Activated B cell treated with CpG ODN at 0.5 μM for 24 hours (primary cell): ENCODE measurements at regions not wholly inside any gene's neighbourhood (a gene's known extent, or its start where the extent isn't known, plus 50 kb on each side); places are given as distances from the start of the nearest gene placed in this dataset.
A peak's percentile ranks its signal among the peaks of the same experiment; 100 is the strongest.

ENCODE experiments used
- ATAC-seq: fragments of 200-7000 bp; cut with Tn5 transposase; one replicate; pipeline ENCODE4 v1.10.0; 2021; ENCODE audit warnings: low read depth, mild to moderate bottlenecking, moderate library complexity
- CTCF ChIA-PET: fragments of 350-600 bp; sonication (Branson Sonifier 250); formaldehyde crosslinking; loops from one replicate; lab custom pipeline; 2021; ENCODE audit warnings: antibody characterized with exemption; lab: Charles Lee
- POLR2A ChIA-PET: fragments of 350-600 bp; sonication (Branson Sonifier 250); formaldehyde crosslinking; loops from one replicate; lab custom pipeline; 2021; ENCODE audit warnings: antibody characterized with exemption; lab: Charles Lee
- DNase-seq: peaks from one replicate; pipeline ENCODE4 v3.0.0; 2022
- H3K27ac Mint-ChIP-seq: one replicate; pipeline ENCODE4 v1.8.0; 2020; ENCODE audit warnings: mixed read lengths
- H3K27me3 Mint-ChIP-seq: one replicate; pipeline ENCODE4 v1.8.0; 2021; ENCODE audit warnings: mixed read lengths
- H3K36me3 Mint-ChIP-seq: one replicate; pipeline ENCODE4 v1.8.0; 2021; ENCODE audit warnings: low read depth, mixed read lengths
- H3K4me1 Mint-ChIP-seq: one replicate; pipeline ENCODE4 v1.8.0; 2021; ENCODE audit warnings: mixed read lengths
- H3K4me3 Mint-ChIP-seq: one replicate; pipeline ENCODE4 v1.8.0; 2020; ENCODE audit warnings: mild to moderate bottlenecking, mixed read lengths
- H3K9me3 Mint-ChIP-seq: one replicate; pipeline ENCODE4 v1.8.0; 2020; ENCODE audit warnings: mixed read lengths
- intact Hi-C: fragments of 100-400 bp; cut with micrococcal nuclease; formaldehyde crosslinking; loops from one replicate; pipeline ENCODE4 v1.15.1; 2024
- TF ChIP-seq, protein P1 (sequence below): fragments of 200-600 bp; IDR thresholded peaks from one replicate; pipeline ENCODE4 v1.8.0; 2022; ENCODE audit warnings: antibody characterized with exemption, mild to moderate bottlenecking

DNA sequence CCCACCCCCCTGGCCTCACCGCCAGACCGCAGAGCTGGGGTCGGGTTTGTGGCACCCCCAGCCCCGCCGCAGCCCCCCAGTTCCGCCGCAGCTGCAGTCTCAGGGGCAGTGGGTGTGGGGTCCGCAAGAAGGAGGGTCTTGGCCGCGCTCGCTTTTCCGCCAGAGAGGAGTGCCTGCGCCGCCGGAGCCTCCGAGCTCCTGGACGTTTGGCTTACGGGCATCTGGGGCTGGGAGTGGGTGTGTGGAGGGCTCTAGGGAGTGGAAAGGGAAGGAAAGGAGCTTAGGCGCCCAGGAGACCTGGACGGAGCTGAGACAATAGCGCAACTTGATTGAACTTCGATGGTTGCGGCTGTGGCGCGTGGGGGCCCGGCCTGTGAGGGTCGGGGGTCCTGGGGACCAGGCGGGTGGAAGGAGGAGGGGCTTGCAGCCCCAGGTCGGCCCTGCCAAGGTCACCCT, 88.8 kb upstream of the IPO9 start:
- peak; percentile 26 for DNase-seq
- H3K4me3 Mint-ChIP-seq = peak overlapping the region; percentile 93
- TF ChIP-seq, protein P1, sequence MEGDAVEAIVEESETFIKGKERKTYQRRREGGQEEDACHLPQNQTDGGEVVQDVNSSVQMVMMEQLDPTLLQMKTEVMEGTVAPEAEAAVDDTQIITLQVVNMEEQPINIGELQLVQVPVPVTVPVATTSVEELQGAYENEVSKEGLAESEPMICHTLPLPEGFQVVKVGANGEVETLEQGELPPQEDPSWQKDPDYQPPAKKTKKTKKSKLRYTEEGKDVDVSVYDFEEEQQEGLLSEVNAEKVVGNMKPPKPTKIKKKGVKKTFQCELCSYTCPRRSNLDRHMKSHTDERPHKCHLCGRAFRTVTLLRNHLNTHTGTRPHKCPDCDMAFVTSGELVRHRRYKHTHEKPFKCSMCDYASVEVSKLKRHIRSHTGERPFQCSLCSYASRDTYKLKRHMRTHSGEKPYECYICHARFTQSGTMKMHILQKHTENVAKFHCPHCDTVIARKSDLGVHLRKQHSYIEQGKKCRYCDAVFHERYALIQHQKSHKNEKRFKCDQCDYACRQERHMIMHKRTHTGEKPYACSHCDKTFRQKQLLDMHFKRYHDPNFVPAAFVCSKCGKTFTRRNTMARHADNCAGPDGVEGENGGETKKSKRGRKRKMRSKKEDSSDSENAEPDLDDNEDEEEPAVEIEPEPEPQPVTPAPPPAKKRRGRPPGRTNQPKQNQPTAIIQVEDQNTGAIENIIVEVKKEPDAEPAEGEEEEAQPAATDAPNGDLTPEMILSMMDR = no peak

DNA sequence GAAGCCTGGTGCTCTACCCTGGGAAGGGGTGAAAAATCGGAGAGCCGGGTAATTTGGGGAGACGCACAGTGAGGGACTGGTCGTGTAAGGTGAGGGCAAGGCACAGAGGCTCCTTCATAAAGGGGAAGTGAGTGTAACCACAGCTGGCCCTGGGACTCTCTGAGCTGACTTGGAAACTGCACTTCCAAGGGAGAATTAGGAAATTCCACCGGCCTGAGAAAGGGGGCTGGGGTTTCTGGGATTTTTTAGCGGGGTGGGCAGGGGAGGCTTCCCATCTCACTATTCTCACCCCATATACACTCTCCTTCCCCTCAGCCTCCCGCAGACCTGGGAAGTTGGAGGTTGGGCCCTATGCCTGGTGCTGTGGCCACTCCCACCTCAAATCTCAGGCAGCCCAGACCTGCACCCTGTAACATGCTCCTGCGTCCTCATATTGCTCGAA, 88.3 kb upstream of the IPO9 start:
- Mint-ChIP-seq H3K9me3 (no peaks in the 10 kb centered on the region), H3K4me1 (peaks cover 35% of the 10 kb centered on the region), H3K27ac (no peak overlapping the region), H3K36me3 (no peaks in the 10 kb centered on the region), H3K27me3 (peaks cover 7% of the 10 kb centered on the region), H3K4me3 (peak overlapping the region; percentile 93)
- ChIA-PET CTCF (interaction anchor here (0.6 to 1.1 kb wide), 2 partner anchors 54 to 55 kb away, joined by 3 to 4 read pairs; no protein-coding TSS in a partner anchor), POLR2A (no interaction called here)
- intact Hi-C loops = no loop called here
- TF ChIP-seq, protein P1 = no peak
- ATAC-seq (peak; percentile 48), DNase-seq (no peak)

More for the DNA sequence above, 88.8 kb upstream of the IPO9 start:
- Mint-ChIP-seq H3K27me3 (peaks cover 7% of the 10 kb centered on the region), H3K27ac (no peak overlapping the region), H3K9me3 (no peaks in the 10 kb centered on the region), H3K4me1 (peaks cover 35% of the 10 kb centered on the region), H3K36me3 (no peaks in the 10 kb centered on the region)
- intact Hi-C loops = no loop called here
- ATAC-seq = peak; percentile 19
- CTCF ChIA-PET = interaction anchor here (0.6 to 1.1 kb wide), 3 partner anchors 54 to 258 kb away, joined by 3 to 5 read pairs (median 4); no protein-coding TSS in a partner anchor
- POLR2A ChIA-PET = interaction anchor here (0.5 kb wide), 1 partner anchor 16 kb away, joined by 3 read pairs; no protein-coding TSS in a partner anchor

DNA sequence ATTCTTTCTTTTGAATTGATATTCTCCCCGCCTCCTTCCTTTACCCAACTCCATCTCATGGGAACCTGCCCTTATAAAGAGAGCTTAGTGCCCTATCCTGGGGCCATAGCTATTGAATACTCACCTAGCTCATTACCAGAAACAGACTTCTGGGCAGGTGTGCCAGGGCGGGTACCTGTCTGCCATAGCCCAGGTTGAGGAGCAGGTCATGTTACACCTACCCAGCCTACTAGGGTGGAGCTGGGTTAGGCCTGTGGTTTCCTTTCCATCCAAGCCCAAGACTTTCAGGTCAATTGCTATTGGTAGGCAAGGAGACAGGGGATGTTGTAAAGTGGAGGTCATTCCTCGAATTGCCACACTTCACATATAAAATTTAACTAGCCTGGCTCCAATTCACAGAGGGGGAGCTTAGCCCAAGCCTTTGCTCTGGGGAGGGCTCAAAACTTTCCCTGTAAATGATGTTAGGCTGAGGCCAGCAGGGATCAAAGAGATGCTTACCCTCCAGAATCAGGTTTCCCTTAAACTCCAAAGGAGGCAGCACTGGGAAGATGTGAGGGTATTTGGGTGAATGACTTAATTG, 87.1 kb upstream of the IPO9 start:
- CTCF ChIA-PET = no interaction called here
- intact Hi-C loops = no loop called here
- peaks cover 7% of the 10 kb centered on the region for H3K27me3 Mint-ChIP-seq
- H3K4me1 Mint-ChIP-seq = peaks cover 25% of the 10 kb centered on the region
- no peaks in the 10 kb centered on the region for H3K9me3 Mint-ChIP-seq
- POLR2A ChIA-PET = no interaction called here
- H3K36me3 Mint-ChIP-seq = no peaks in the 10 kb centered on the region
- TF ChIP-seq, protein P1 = no peak
- no peak overlapping the region for H3K27ac Mint-ChIP-seq
- peak overlapping the region; percentile 1 for H3K4me3 Mint-ChIP-seq
- no peak for ATAC-seq
- DNase-seq = no peak

DNA sequence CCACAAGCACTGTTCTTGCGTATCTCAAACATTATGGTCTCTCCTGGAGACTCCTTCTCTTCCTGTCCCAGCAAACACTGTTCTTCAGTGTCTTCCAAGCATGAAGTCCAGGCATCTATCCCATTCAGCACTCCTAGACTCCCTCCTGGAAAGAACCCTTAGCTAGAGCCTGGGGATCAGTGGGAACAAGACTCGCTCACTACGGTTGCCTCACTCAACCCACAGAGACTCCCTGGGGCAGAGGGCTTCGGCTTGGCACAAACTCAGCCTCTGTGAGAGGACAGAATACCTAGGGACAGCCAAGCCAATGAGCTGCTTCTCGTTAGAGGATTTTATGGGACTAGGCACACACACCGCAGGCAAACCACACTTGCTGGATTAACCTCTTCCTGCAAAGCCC, 86.5 kb upstream of the IPO9 start:
- H3K27ac Mint-ChIP-seq = no peak overlapping the region
- ATAC-seq = no peak
- peaks cover 11% of the 10 kb centered on the region for H3K27me3 Mint-ChIP-seq
- no peaks in the 10 kb centered on the region for H3K36me3 Mint-ChIP-seq
- no peak overlapping the region for H3K4me3 Mint-ChIP-seq
- ChIA-PET POLR2A (no interaction called here), CTCF (no interaction called here)
- TF ChIP-seq, protein P1 = no peak
- H3K9me3 Mint-ChIP-seq = no peaks in the 10 kb centered on the region
- DNase-seq = no peak
- H3K4me1 Mint-ChIP-seq = peaks cover 19% of the 10 kb centered on the region
- intact Hi-C loops = no loop called here

DNA sequence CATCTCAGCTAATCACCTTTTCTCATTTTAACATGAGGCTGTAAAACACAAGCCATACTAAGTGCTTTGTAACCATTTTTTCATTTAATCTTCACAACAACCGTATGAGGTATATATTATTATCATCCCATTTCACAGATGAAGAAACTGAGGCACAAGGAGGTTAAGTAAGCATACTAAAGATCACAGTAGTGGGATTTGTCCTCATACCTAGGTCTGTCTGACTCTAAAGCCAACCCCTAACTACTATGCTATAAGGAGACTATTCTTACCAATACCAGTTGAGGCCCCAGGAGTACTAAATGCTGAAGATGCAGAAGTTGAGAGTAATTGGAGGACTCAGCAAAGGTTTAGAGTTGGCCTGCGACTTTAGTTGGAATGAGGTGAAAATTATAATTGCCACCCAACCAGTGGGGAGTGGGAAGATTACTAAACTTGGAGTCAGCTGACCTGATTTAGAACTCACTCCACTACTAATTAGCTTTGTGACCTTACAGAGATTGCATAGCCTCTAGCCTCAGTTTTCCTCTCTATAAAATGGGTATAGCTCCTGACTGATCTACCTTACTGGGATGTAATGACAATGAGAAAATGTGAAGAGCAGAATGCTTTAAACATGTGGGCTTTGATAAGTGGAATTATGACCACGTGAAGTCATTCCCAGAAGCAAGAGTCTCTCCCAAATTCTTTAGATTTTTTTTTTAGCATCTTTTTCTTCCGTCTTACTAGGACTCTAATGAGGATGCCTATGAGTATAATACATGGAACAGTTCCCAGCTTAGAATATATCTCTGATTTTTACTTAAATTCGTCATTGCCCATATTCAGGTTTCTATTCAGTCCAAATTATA, 85.8 kb upstream of the IPO9 start:
- DNase-seq (no peak), ATAC-seq (no peak)
- Mint-ChIP-seq H3K4me3 (no peak overlapping the region), H3K27ac (no peak overlapping the region), H3K9me3 (no peaks in the 10 kb centered on the region), H3K27me3 (peaks cover 10% of the 10 kb centered on the region), H3K36me3 (no peaks in the 10 kb centered on the region), H3K4me1 (peaks cover 15% of the 10 kb centered on the region)
- intact Hi-C loops = no loop called here
- POLR2A ChIA-PET = no interaction called here
- CTCF ChIA-PET = no interaction called here
- TF ChIP-seq, protein P1 = no peak
